ENCODE measurements at regions not wholly inside any gene's neighbourhood (a gene's known extent, or its start where the extent isn't known, plus 50 kb on each side); places are given as distances from the start of the nearest gene placed in this dataset.

GRCh38 chr5:174412374-174412773 is 312.0 kb upstream of the MSX2 start:
- no peak for TF ChIP-seq CTCF (IDR thresholded peaks at IDR 0.05 in 8 of 11, conservative IDR thresholded peaks at IDR 0.05 in 3 of 11)
- TF ChIP-seq POLR2AphosphoS5 (IDR thresholded peaks at IDR 0.05), result no peak
